Liver (tissue), 3 donors: ENCODE measurements at regions not wholly inside any gene's neighbourhood (a gene's known extent, or its start where the extent isn't known, plus 50 kb on each side); places are given as distances from the start of the nearest gene placed in this dataset.

Source experiments
- HNF4A ChIP-seq, 2 donors: conservative IDR thresholded peaks; 2 replicates each; pipeline ENCODE4 v1.6.1; 2016; ENCODE audit warnings: antibody characterized with exemption in 2 of 2, mild to moderate bottlenecking in 2 of 2
- TF ChIP-seq, protein P1 (sequence below): fragments of 150-350 bp; IDR thresholded peaks from 2 replicates; pipeline ENCODE4 v1.5.1; 2017; ENCODE audit warnings: improper control_type of control experiment, low read depth, low read length; ENCODE audit not compliant: missing input control
- donor health status: healthy.
- donor health status: healthy.

GRCh38 chr9:79430619-79431018, 141.1 kb upstream of the TLE4 start:
- TF ChIP-seq, protein P1, sequence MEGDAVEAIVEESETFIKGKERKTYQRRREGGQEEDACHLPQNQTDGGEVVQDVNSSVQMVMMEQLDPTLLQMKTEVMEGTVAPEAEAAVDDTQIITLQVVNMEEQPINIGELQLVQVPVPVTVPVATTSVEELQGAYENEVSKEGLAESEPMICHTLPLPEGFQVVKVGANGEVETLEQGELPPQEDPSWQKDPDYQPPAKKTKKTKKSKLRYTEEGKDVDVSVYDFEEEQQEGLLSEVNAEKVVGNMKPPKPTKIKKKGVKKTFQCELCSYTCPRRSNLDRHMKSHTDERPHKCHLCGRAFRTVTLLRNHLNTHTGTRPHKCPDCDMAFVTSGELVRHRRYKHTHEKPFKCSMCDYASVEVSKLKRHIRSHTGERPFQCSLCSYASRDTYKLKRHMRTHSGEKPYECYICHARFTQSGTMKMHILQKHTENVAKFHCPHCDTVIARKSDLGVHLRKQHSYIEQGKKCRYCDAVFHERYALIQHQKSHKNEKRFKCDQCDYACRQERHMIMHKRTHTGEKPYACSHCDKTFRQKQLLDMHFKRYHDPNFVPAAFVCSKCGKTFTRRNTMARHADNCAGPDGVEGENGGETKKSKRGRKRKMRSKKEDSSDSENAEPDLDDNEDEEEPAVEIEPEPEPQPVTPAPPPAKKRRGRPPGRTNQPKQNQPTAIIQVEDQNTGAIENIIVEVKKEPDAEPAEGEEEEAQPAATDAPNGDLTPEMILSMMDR, result no peak
- TF ChIP-seq HNF4A (conservative IDR thresholded peaks at IDR 0.05), result no peak
